ENCODE measurements at regions not wholly inside any gene's neighbourhood (a gene's known extent, or its start where the extent isn't known, plus 50 kb on each side); places are given as distances from the start of the nearest gene placed in this dataset.

GRCh38 chr11:92401520-92401919 is 176.9 kb downstream of the FAT3 start:
- TF ChIP-seq CTCF (conservative IDR thresholded peaks at IDR 0.05; ENCODE audit: low read depth, low read length) (no peak), EZH2phosphoT487 (IDR thresholded peaks at IDR 0.05; ENCODE audit: borderline replicate concordance, low read length) (no peak)
